ENCODE measurements at regions not wholly inside any gene's neighbourhood (a gene's known extent, or its start where the extent isn't known, plus 50 kb on each side); places are given as distances from the start of the nearest gene placed in this dataset.

DNA sequence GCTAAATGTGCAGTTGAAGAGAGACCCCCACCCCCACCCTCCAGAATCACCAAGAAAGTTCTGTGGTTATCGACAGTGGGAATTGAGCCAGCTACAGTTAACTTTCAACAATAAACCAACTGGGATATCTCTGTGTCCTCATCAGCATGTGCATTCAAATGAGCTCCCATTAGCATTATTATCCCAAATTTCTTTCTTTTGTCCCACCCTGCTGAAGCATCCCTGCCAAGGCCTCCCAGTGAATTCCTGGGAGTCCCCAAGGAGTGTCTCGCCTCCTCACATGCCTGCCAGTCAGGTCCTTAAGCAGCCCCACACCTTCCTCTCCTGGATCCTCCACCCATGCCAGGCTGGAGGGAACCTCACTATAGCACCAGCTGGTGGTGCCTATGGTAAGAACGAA, 422.1 kb upstream of the HNRNPA3 start:
- TF ChIP-seq, protein P1, sequence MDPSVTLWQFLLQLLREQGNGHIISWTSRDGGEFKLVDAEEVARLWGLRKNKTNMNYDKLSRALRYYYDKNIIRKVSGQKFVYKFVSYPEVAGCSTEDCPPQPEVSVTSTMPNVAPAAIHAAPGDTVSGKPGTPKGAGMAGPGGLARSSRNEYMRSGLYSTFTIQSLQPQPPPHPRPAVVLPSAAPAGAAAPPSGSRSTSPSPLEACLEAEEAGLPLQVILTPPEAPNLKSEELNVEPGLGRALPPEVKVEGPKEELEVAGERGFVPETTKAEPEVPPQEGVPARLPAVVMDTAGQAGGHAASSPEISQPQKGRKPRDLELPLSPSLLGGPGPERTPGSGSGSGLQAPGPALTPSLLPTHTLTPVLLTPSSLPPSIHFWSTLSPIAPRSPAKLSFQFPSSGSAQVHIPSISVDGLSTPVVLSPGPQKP (IDR thresholded peaks at IDR 0.05; ENCODE audit: low read depth, low read length), result no peak
- TF ChIP-seq, protein P2, sequence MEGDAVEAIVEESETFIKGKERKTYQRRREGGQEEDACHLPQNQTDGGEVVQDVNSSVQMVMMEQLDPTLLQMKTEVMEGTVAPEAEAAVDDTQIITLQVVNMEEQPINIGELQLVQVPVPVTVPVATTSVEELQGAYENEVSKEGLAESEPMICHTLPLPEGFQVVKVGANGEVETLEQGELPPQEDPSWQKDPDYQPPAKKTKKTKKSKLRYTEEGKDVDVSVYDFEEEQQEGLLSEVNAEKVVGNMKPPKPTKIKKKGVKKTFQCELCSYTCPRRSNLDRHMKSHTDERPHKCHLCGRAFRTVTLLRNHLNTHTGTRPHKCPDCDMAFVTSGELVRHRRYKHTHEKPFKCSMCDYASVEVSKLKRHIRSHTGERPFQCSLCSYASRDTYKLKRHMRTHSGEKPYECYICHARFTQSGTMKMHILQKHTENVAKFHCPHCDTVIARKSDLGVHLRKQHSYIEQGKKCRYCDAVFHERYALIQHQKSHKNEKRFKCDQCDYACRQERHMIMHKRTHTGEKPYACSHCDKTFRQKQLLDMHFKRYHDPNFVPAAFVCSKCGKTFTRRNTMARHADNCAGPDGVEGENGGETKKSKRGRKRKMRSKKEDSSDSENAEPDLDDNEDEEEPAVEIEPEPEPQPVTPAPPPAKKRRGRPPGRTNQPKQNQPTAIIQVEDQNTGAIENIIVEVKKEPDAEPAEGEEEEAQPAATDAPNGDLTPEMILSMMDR (IDR thresholded peaks at IDR 0.05), result no peak
- TF ChIP-seq ZNF302 (CRISPR knock-in tag; IDR thresholded peaks at IDR 0.05) (no peak), RCOR1 (IDR thresholded peaks at IDR 0.05; ENCODE audit: low read depth, low read length) (no peak), POLR2A (IDR thresholded peaks at IDR 0.05; ENCODE audit: low read length) (no peak), MAFK (IDR thresholded peaks at IDR 0.05; ENCODE audit: partially characterized antibody) (no peak), SMC3 (IDR thresholded peaks at IDR 0.05) (no peak), MYC (IDR thresholded peaks at IDR 0.05; ENCODE audit: borderline replicate concordance, low read length) (no peak), RFX5 (IDR thresholded peaks at IDR 0.05) (no peak)
- TF ChIP-seq, protein P3, sequence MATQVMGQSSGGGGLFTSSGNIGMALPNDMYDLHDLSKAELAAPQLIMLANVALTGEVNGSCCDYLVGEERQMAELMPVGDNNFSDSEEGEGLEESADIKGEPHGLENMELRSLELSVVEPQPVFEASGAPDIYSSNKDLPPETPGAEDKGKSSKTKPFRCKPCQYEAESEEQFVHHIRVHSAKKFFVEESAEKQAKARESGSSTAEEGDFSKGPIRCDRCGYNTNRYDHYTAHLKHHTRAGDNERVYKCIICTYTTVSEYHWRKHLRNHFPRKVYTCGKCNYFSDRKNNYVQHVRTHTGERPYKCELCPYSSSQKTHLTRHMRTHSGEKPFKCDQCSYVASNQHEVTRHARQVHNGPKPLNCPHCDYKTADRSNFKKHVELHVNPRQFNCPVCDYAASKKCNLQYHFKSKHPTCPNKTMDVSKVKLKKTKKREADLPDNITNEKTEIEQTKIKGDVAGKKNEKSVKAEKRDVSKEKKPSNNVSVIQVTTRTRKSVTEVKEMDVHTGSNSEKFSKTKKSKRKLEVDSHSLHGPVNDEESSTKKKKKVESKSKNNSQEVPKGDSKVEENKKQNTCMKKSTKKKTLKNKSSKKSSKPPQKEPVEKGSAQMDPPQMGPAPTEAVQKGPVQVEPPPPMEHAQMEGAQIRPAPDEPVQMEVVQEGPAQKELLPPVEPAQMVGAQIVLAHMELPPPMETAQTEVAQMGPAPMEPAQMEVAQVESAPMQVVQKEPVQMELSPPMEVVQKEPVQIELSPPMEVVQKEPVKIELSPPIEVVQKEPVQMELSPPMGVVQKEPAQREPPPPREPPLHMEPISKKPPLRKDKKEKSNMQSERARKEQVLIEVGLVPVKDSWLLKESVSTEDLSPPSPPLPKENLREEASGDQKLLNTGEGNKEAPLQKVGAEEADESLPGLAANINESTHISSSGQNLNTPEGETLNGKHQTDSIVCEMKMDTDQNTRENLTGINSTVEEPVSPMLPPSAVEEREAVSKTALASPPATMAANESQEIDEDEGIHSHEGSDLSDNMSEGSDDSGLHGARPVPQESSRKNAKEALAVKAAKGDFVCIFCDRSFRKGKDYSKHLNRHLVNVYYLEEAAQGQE (IDR thresholded peaks at IDR 0.05), result no peak

Data from A549 (cell line).